HepG2 (cell line): ENCODE measurements at regions not wholly inside any gene's neighbourhood (a gene's known extent, or its start where the extent isn't known, plus 50 kb on each side); places are given as distances from the start of the nearest gene placed in this dataset.

Experiments
- ATAC-seq: fragments of 200-7000 bp; cut with Tn5 transposase; 3 replicates; pipeline ENCODE4 v1.9.1; 2020; ENCODE audit warnings: mild to moderate bottlenecking, moderate library complexity
- BruUV-seq: library from RNA; stranded (reverse); fragments of 400-500 nt; replicated peaks from 2 replicates; lab custom pipeline; 2021; lab: Mats Ljungman, UMichigan
- CTCF ChIA-PET: fragments of 300-600 bp; formaldehyde crosslinking; extraction: SDS; loops from one replicate; lab custom pipeline; 2021; ENCODE audit warnings: low total read pairs, inconsistent platforms, low intra/inter-chr PET ratio; lab: Yijun Ruan, JAX
- POLR2A ChIA-PET: fragments of 350-600 bp; sonication (Branson Sonifier 250); formaldehyde crosslinking; loops from one replicate; lab custom pipeline; 2020; ENCODE audit warnings: antibody characterized with exemption, inconsistent platforms; lab: Yijun Ruan, JAX
- DNase-seq: peaks from one replicate; pipeline ENCODE4 v3.0.0-alpha.2; 2015; ENCODE audit warnings: low spot score
- FAIRE-seq: peaks from 3 replicates; lab custom pipeline; 2011; peaks lifted over from hg19 to GRCh38; lab: Jason Lieb, UNC
- H2AFZ ChIP-seq: one replicate; pipeline ENCODE4 v1.6.1; 2011; ENCODE audit warnings: low read length, inconsistent platforms
- H3K27ac ChIP-seq: fragments of 300-600 bp; 3 replicates; pipeline ENCODE4 v1.8.0; 2011; ENCODE audit warnings: mixed run types, mild to moderate bottlenecking, mixed read lengths, low read length, inconsistent platforms; ENCODE audit not compliant: insufficient read depth; ENCODE audit errors: extremely low read length
- H3K27me3 ChIP-seq, 2 experiments: fragments of 200-600 bp in 1 of 2; 2 replicates in 1 of 2; 3 replicates in 1 of 2; pipeline versions ENCODE4 v1.6.0 to v1.8.0; 2011; ENCODE audit warnings: low read length in 2 of 2, mild to moderate bottlenecking in 2 of 2, moderate library complexity in 2 of 2, inconsistent platforms in 1 of 2; ENCODE audit not compliant: insufficient read depth in 2 of 2, control insufficient read depth in 1 of 2
- H3K36me3 ChIP-seq, 2 experiments: fragments of 200-600 bp in 1 of 2; replicated peaks in 1 of 2; 2 replicates in 1 of 2; 3 replicates in 1 of 2; pipeline versions ENCODE4 v1.5.1 to v1.8.0; 2011; ENCODE audit warnings: low read length in 2 of 2, inconsistent platforms in 1 of 2; ENCODE audit not compliant: insufficient read depth in 2 of 2, control insufficient read depth in 1 of 2
- H3K4me1 ChIP-seq: 2 replicates; pipeline ENCODE4 v1.5.1; 2012; ENCODE audit warnings: low read length, inconsistent platforms; ENCODE audit not compliant: insufficient read depth
- H3K4me2 ChIP-seq: 2 replicates; pipeline ENCODE4 v1.6.0; 2011; ENCODE audit warnings: low read depth, low read length, inconsistent platforms
- H3K4me3 ChIP-seq, 3 experiments: fragments of 200-600 bp in 1 of 3; sonication (generic), shearing (Covaris generic) in 1 of 3; replicated peaks in 1 of 3; 2 replicates each; pipeline ENCODE4 v1.5.1; 2011 to 2016; ENCODE audit warnings: low read length in 3 of 3, inconsistent platforms in 2 of 3, low read depth in 2 of 3, mild to moderate bottlenecking in 2 of 3, control low read depth in 1 of 3, mixed read lengths in 1 of 3; ENCODE audit not compliant: insufficient read depth in 1 of 3
- H3K79me2 ChIP-seq: one replicate; pipeline ENCODE4 v1.6.1; 2011; ENCODE audit warnings: low read length, inconsistent platforms; ENCODE audit not compliant: insufficient read depth
- H3K9ac ChIP-seq: 2 replicates; pipeline ENCODE4 v1.6.0; 2011; ENCODE audit warnings: mild to moderate bottlenecking, low read depth, low read length, inconsistent platforms; ENCODE audit not compliant: insufficient read depth
- H3K9me3 ChIP-seq: 2 replicates; pipeline ENCODE4 v1.5.1; 2012; ENCODE audit warnings: mild to moderate bottlenecking, low read length
- H4K20me1 ChIP-seq: 2 replicates; pipeline ENCODE4 v1.6.0; 2011; ENCODE audit warnings: inconsistent platforms, mild to moderate bottlenecking, low read length, moderate library complexity; ENCODE audit not compliant: insufficient read depth
- GTF2F1 ChIP-seq: fragments of 150-350 bp; IDR thresholded peaks from 2 replicates; pipeline ENCODE4 v1.6.1; 2014; ENCODE audit warnings: low read length
- MTF1 ChIP-seq: sonication (generic); formaldehyde crosslinking; IDR thresholded peaks from 2 replicates; pipeline ENCODE4 v1.5.0; 2020; ENCODE audit warnings: missing genetic modification reagents
- ZNF382 ChIP-seq: sonication (generic); formaldehyde crosslinking; IDR thresholded peaks from 2 replicates; pipeline ENCODE4 v1.5.0; 2020; ENCODE audit warnings: missing genetic modification reagents, mild to moderate bottlenecking, borderline replicate concordance
- ZNF644 ChIP-seq: IDR thresholded peaks from 2 replicates; pipeline ENCODE4 v1.6.1; 2016; ENCODE audit warnings: low read depth
- WGBS: methylation state at CpG from one replicate; pipeline ENCODE4 v1.1.6; 2017; ENCODE audit warnings: low lambda C conversion rate; 5-methylcytosine and 5-hydroxymethylcytosine counted together
- in situ Hi-C: cut with HindIII; loops from 2 replicates; pipeline ENCODE4 v1.10.0; 2017; ENCODE audit warnings: low pct_unique_long_range_greater_than_20kb; ENCODE audit not compliant: extremely low pct_ligation_motif_present
- intact Hi-C: fragments of 100-400 bp; cut with micrococcal nuclease; formaldehyde crosslinking; loops from one replicate; pipeline ENCODE4 v1.10.0; 2022; ENCODE audit not compliant: unreplicated experiment
- TF ChIP-seq, protein P1 (sequence below): sonication (generic); formaldehyde crosslinking; IDR thresholded peaks from 2 replicates; pipeline ENCODE4 v1.4.0; 2020; ENCODE audit warnings: mild to moderate bottlenecking, missing genetic modification reagents
- TF ChIP-seq, protein P2 (sequence below): sonication (generic); formaldehyde crosslinking; IDR thresholded peaks from 2 replicates; pipeline ENCODE4 v1.9.0; 2021; ENCODE audit warnings: missing genetic modification reagents, borderline replicate concordance
- TF ChIP-seq, protein P3 (sequence below): sonication (generic); formaldehyde crosslinking; IDR thresholded peaks from 2 replicates; pipeline ENCODE4 v1.8.1; 2022; ENCODE audit warnings: low read depth, mild to moderate bottlenecking, missing genetic modification reagents

DNA sequence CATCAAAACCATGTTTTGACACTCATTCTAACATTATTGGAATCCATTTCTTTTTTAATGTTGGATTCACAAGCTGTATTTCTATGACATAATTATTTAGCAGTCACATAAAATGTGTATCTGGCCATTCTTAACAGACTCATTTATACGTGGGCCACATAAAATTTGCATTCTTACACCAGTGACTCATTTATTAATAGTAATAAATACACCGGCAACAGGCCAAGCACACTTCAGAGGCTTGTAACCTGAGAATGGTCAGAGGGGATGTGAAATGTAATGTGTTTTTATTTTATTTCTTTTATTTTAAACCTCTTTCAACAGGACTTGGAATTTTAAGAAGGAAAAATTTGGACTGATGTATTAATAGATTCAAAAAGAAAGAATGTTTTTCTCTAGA is 384.9 kb upstream of the RARB start:
- H2AFZ ChIP-seq = no peak overlapping the region
- H3K79me2 ChIP-seq = no peaks in the 10 kb centered on the region
- no peaks in the 10 kb centered on the region for H3K9me3 ChIP-seq
- H3K36me3 ChIP-seq = no peaks in the 10 kb centered on the region
- in situ Hi-C loops (no loop called here), intact Hi-C loops (no loop called here)
- TF ChIP-seq MTF1 (no peak), GTF2F1 (no peak), ZNF382 (no peak), ZNF644 (CRISPR knock-in tag) (no peak)
- TF ChIP-seq, protein P1, sequence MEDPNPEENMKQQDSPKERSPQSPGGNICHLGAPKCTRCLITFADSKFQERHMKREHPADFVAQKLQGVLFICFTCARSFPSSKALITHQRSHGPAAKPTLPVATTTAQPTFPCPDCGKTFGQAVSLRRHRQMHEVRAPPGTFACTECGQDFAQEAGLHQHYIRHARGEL = no peak
- TF ChIP-seq, protein P2, sequence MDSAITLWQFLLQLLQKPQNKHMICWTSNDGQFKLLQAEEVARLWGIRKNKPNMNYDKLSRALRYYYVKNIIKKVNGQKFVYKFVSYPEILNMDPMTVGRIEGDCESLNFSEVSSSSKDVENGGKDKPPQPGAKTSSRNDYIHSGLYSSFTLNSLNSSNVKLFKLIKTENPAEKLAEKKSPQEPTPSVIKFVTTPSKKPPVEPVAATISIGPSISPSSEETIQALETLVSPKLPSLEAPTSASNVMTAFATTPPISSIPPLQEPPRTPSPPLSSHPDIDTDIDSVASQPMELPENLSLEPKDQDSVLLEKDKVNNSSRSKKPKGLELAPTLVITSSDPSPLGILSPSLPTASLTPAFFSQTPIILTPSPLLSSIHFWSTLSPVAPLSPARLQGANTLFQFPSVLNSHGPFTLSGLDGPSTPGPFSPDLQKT (CRISPR knock-in tag) = no peak
- TF ChIP-seq, protein P3, sequence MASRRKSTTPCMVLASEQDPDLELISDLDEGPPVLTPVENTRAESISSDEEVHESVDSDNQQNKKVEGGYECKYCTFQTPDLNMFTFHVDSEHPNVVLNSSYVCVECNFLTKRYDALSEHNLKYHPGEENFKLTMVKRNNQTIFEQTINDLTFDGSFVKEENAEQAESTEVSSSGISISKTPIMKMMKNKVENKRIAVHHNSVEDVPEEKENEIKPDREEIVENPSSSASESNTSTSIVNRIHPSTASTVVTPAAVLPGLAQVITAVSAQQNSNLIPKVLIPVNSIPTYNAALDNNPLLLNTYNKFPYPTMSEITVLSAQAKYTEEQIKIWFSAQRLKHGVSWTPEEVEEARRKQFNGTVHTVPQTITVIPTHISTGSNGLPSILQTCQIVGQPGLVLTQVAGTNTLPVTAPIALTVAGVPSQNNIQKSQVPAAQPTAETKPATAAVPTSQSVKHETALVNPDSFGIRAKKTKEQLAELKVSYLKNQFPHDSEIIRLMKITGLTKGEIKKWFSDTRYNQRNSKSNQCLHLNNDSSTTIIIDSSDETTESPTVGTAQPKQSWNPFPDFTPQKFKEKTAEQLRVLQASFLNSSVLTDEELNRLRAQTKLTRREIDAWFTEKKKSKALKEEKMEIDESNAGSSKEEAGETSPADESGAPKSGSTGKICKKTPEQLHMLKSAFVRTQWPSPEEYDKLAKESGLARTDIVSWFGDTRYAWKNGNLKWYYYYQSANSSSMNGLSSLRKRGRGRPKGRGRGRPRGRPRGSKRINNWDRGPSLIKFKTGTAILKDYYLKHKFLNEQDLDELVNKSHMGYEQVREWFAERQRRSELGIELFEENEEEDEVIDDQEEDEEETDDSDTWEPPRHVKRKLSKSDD (CRISPR knock-in tag) = no peak
- H3K9ac ChIP-seq = no peak overlapping the region
- no peaks in the 10 kb centered on the region for H3K27me3 ChIP-seq
- POLR2A ChIA-PET = no interaction called here
- no peak for DNase-seq
- no peak for FAIRE-seq
- no peak overlapping the region for H3K4me3 ChIP-seq
- CTCF ChIA-PET = no interaction called here
- H4K20me1 ChIP-seq = no peaks in the 10 kb centered on the region
- ATAC-seq = no peak
- WGBS = 47% methylated on average over 2 of the region's 2 CpGs
- H3K4me1 ChIP-seq = no peaks in the 10 kb centered on the region
- BruUV-seq = no TSS peak
- H3K27ac ChIP-seq = no peak overlapping the region
- H3K4me2 ChIP-seq = no peak overlapping the region
